Pancreas (tissue), 10 donors: ENCODE measurements at regions not wholly inside any gene's neighbourhood (a gene's known extent, or its start where the extent isn't known, plus 50 kb on each side); places are given as distances from the start of the nearest gene placed in this dataset.

Experiments used
- ATAC-seq, 4 donors: fragments of 200-7000 bp; cut with Tn5 transposase; one replicate each; pipeline versions ENCODE4 v1.8.0 to v1.9.1; 2020; ENCODE audit warnings: mild to moderate bottlenecking in 4 of 4, moderate library complexity in 4 of 4
- DNase-seq, 6 donors: peaks; one replicate each; pipeline ENCODE4 v3.0.0-alpha.2; 2020
- FAIRE-seq: peaks from 2 replicates; lab custom pipeline; 2012; peaks lifted over from hg19 to GRCh38; lab: Jason Lieb, UNC
- H3K27ac ChIP-seq, 4 donors: fragments of 200-600 bp; sonication (generic); 1 replicate in 3 of 4; 2 replicates in 1 of 4; pipeline versions ENCODE4 v1.5.0 to v1.8.0; 2020
- H3K27me3 ChIP-seq, 4 donors: fragments of 200-600 bp; one replicate each; pipeline ENCODE4 v1.8.0; 2021
- H3K36me3 ChIP-seq, 3 donors: fragments of 200-600 bp; sonication (generic) in 1 of 3; one replicate each; pipeline versions ENCODE4 v1.5.0 to v1.8.0; 2020 to 2021
- H3K4me1 ChIP-seq, 3 donors: fragments of 200-600 bp; one replicate each; pipeline ENCODE4 v1.8.0; 2021
- H3K4me3 ChIP-seq, 4 donors: fragments of 200-600 bp; sonication (generic) in 2 of 4; one replicate each; pipeline versions ENCODE4 v1.5.0 to v1.8.0; 2020 to 2021
- H3K9me3 ChIP-seq, 4 donors: fragments of 200-600 bp; one replicate each; pipeline ENCODE4 v1.8.0; 2021
- CTCF ChIP-seq, 4 donors: fragments of 200-600 bp; sonication (generic) in 3 of 4; IDR thresholded peaks; one replicate each; pipeline versions ENCODE4 v1.5.0 to v1.8.0; 2021; ENCODE audit warnings: antibody characterized with exemption in 4 of 4
- WGBS, 2 donors: extraction: QIAGEN DNeasy Blood & Tissue Kit; methylation state at CpG; one replicate each; pipeline ENCODE4 v1.1.7; 2013; 5-methylcytosine and 5-hydroxymethylcytosine counted together
- intact Hi-C, 3 donors: fragments of 100-400 bp; cut with DNase I; formaldehyde crosslinking; loops; one replicate each; pipeline versions ENCODE4 v1.11.1 to v1.14.2; 2022
- donor health status: healthy with polysubstance abuse.
- donor health status: DM: no; HTN: no; CAD: no; lungs with moderate emphysema.
- donor health status: DM: no; HTN: no; CAD: no.
- donor health status: control.
- donor health status: control.
- donor health status: Bipolar disorder and iron deficiency.
- donor health status: DM: yes; HTN: yes; CAD: no.
- donor health status: DM: no; HTN: no; CAD: no.
- donor health status: DM: no; HTN: no; CAD: no.
- donor health status: DM: yes; HTN: yes; CAD: no.

- H3K27me3 ChIP-seq, result no peaks in the 10 kb centered on the region
- no peaks in the 10 kb centered on the region for H3K9me3 ChIP-seq
- H3K4me3 ChIP-seq, result no peak overlapping the region
- H3K36me3 ChIP-seq, result no peaks in the 10 kb centered on the region
- H3K27ac ChIP-seq, result peak overlapping the region in 1 of 4 donors; percentile 30
- ATAC-seq (peak in 3 of 4 donors; percentile 5 to 12 (median 9)), FAIRE-seq (no peak), DNase-seq (no peak)
- TF ChIP-seq CTCF (IDR thresholded peaks at IDR 0.05), result no peak
- intact Hi-C loops, result no loop called here
- WGBS, 2 donors, result 77 to 87% methylated on average over 2 of the region's 2 CpGs
- peaks cover 14 to 30% (median 25%) of the 10 kb centered on the region in 3 donors for H3K4me1 ChIP-seq
Measured at GRCh38 chr5:36367524-36367923, 65.8 kb upstream of the RANBP3L start.

- H3K36me3 ChIP-seq, result no peaks in the 10 kb centered on the region
- peaks cover 7 to 28% (median 24%) of the 10 kb centered on the region in 3 donors for H3K4me1 ChIP-seq
- H3K27me3 ChIP-seq, result no peaks in the 10 kb centered on the region
- peak in 2 of 4 donors; percentile 11 to 36 for ATAC-seq
- DNase-seq, result peak in 4 of 6 donors; percentile 8 to 26 (median 22)
- no peak overlapping the region for H3K27ac ChIP-seq
- 58 to 73% methylated on average over 1 of the region's 1 CpG for WGBS, 2 donors
- FAIRE-seq, result no peak
- no peak for TF ChIP-seq CTCF (IDR thresholded peaks at IDR 0.05)
- intact Hi-C loops, result no loop called here
- no peaks in the 10 kb centered on the region for H3K9me3 ChIP-seq
- no peak overlapping the region for H3K4me3 ChIP-seq
Measured at GRCh38 chr5:36369219-36369690, 67.6 kb upstream of the RANBP3L start.

- no peaks in the 10 kb centered on the region for H3K27me3 ChIP-seq
- H3K36me3 ChIP-seq, result no peaks in the 10 kb centered on the region
- no peak for ATAC-seq
- H3K4me1 ChIP-seq, result peaks cover 6 to 20% (median 17%) of the 10 kb centered on the region in 3 donors
- H3K27ac ChIP-seq, result no peak overlapping the region
- no peak for DNase-seq
- WGBS, 2 donors, result 67 to 69% methylated on average over 2 of the region's 2 CpGs
- FAIRE-seq, result no peak
- intact Hi-C loops, result no loop called here
- no peak for TF ChIP-seq CTCF (IDR thresholded peaks at IDR 0.05)
- no peak overlapping the region for H3K4me3 ChIP-seq
- no peaks in the 10 kb centered on the region for H3K9me3 ChIP-seq
Measured at GRCh38 chr5:36370073-36370472, 68.4 kb upstream of the RANBP3L start.

- H3K27me3 ChIP-seq, result no peaks in the 10 kb centered on the region
- H3K36me3 ChIP-seq, result no peaks in the 10 kb centered on the region
- H3K4me3 ChIP-seq, result no peak overlapping the region
- FAIRE-seq, result no peak
- H3K4me1 ChIP-seq, result peaks cover 3 to 17% (median 14%) of the 10 kb centered on the region in 3 donors
- intact Hi-C loops, result no loop called here
- H3K9me3 ChIP-seq, result no peaks in the 10 kb centered on the region
- no peak for ATAC-seq
- 69 to 76% methylated on average over 6 of the region's 6 CpGs for WGBS, 2 donors
- no peak overlapping the region for H3K27ac ChIP-seq
- TF ChIP-seq CTCF (IDR thresholded peaks at IDR 0.05), result no peak
- no peak for DNase-seq
Measured at GRCh38 chr5:36371366-36371765, 69.7 kb upstream of the RANBP3L start.

GRCh38 chr5:36373527-36374086 lies 71.9 kb upstream of the RANBP3L start:
- H3K9me3 ChIP-seq, result no peaks in the 10 kb centered on the region
- intact Hi-C loops, result no loop called here
- TF ChIP-seq CTCF (IDR thresholded peaks at IDR 0.05), result no peak
- no peaks in the 10 kb centered on the region for H3K27me3 ChIP-seq
- FAIRE-seq, result no peak
- peak overlapping the region in 1 of 4 donors; percentile 36 for H3K27ac ChIP-seq
- H3K36me3 ChIP-seq, result no peaks in the 10 kb centered on the region
- no peak overlapping the region for H3K4me3 ChIP-seq
- peak in 2 of 6 donors; percentile 60 to 67 for DNase-seq
- WGBS, 2 donors, result 74 to 88% methylated on average over 8 of the region's 8 CpGs
- ATAC-seq, result peak in 3 of 4 donors; percentile 77 to 92 (median 92)
- peaks cover 0 to 6% (median 0%) of the 10 kb centered on the region in 3 donors for H3K4me1 ChIP-seq
